Stomach (tissue), 8 donors: ENCODE measurements at regions not wholly inside any gene's neighbourhood (a gene's known extent, or its start where the extent isn't known, plus 50 kb on each side); places are given as distances from the start of the nearest gene placed in this dataset.
A peak's percentile ranks its signal among the peaks of the same experiment; 100 is the strongest.
"Not testable (repeated sequence)": the region's sequence is repeated elsewhere in the genome, so short reads cannot be mapped to it uniquely, and the experiment has no call there.

Experiments
- DNase-seq, 2 donors: peaks; one replicate each; pipeline versions ENCODE4 v3.0.0 to v3.0.0-alpha.2; 2013 to 2019
- H3K27ac ChIP-seq, 5 donors: fragments of 200-600 bp in 4 of 5; sonication (generic) in 4 of 5; one replicate each; pipeline ENCODE4 v1.5.1; 2013 to 2019; ENCODE audit warnings: mild to moderate bottlenecking in 1 of 5, moderate library complexity in 1 of 5
- H3K27me3 ChIP-seq, 3 donors: fragments of 200-600 bp; sonication (generic); one replicate each; pipeline ENCODE4 v1.5.1; 2017 to 2019; ENCODE audit warnings: mixed run types in 1 of 3
- H3K36me3 ChIP-seq, 4 donors: fragments of 200-600 bp; sonication (generic); 1 replicate in 3 of 4; 2 replicates in 1 of 4; pipeline ENCODE4 v1.5.1; 2016 to 2019
- H3K4me1 ChIP-seq, 4 donors: fragments of 200-600 bp; sonication (generic); one replicate each; pipeline ENCODE4 v1.5.1; 2016 to 2019
- H3K4me3 ChIP-seq, 4 donors: fragments of 200-600 bp; sonication (generic) in 3 of 4; one replicate each; pipeline ENCODE4 v1.5.1; 2016 to 2019; ENCODE audit warnings: mild to moderate bottlenecking in 1 of 4
- H3K9me3 ChIP-seq, 4 donors: fragments of 200-600 bp; sonication (generic); one replicate each; pipeline ENCODE4 v1.5.1; 2016 to 2019
- EP300 ChIP-seq: sonication (generic); formaldehyde crosslinking; IDR thresholded peaks from one replicate; pipeline ENCODE4 v1.6.1; 2017; ENCODE audit warnings: antibody characterized with exemption
- POLR2A ChIP-seq, 4 donors: fragments of 450-650 bp; IDR thresholded peaks; one replicate each; pipeline ENCODE4 v1.6.1; 2016; ENCODE audit warnings: antibody characterized with exemption in 4 of 4, control low read depth in 2 of 4, mild to moderate bottlenecking in 1 of 4, moderate library complexity in 1 of 4
- POLR2AphosphoS5 ChIP-seq, 3 donors: sonication (generic); formaldehyde crosslinking; IDR thresholded peaks; one replicate each; pipeline ENCODE4 v1.6.1; 2016; ENCODE audit warnings: antibody characterized with exemption in 3 of 3
- WGBS, 5 donors: extraction: QIAGEN DNeasy Blood & Tissue Kit in 3 of 5; methylation state at CpG; one replicate each; pipeline versions ENCODE4 v1.1.5 to v1.1.7; 2013 to 2018; 5-methylcytosine and 5-hydroxymethylcytosine counted together
- intact Hi-C: fragments of 100-400 bp; cut with DNase I; formaldehyde crosslinking; loops from one replicate; pipeline ENCODE4 v1.15.1; 2023; ENCODE audit warnings: low total_unique reads
- TF ChIP-seq, protein P1 (sequence below), 7 experiments: fragments of 450-650 bp in 4 of 7; fragments of 200-600 bp in 3 of 7; sonication (generic) in 3 of 7; IDR thresholded peaks; one replicate each; pipeline ENCODE4 v1.5.1; 2016 to 2019; ENCODE audit warnings: antibody characterized with exemption in 7 of 7, control low read depth in 2 of 7, mild to moderate bottlenecking in 1 of 7
- donor health status: healthy with polysubstance abuse.
- donor health status: Bipolar disorder and iron deficiency.
- donor health status: healthy.

DNA sequence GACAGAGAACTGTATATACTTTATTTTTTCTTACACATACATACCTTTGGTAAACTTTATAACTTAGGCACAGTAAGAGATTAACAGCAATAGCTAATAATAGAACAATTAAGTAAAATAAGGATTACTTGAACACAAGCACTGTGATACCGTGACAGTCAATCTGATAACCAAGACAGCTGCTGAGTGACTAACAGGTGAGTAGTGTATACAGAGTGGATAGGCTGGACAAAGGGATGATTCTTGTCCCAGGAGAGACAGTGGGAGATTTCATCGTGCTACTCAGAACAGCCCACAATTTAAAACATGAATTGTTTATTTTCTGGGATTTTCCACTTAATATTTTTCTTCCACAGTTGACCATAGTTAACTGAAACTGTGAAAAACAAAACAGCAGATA is 411.8 kb downstream of the PPP1R2C start:
- Histone ChIP-seq H3K27ac (no peak overlapping the region), H3K27me3 (no peaks in the 10 kb centered on the region), H3K9me3 (no peaks in the 10 kb centered on the region), H3K36me3 (no peaks in the 10 kb centered on the region), H3K4me1 (no peaks in the 10 kb centered on the region), H3K4me3 (no peak overlapping the region)
- TF ChIP-seq, protein P1, sequence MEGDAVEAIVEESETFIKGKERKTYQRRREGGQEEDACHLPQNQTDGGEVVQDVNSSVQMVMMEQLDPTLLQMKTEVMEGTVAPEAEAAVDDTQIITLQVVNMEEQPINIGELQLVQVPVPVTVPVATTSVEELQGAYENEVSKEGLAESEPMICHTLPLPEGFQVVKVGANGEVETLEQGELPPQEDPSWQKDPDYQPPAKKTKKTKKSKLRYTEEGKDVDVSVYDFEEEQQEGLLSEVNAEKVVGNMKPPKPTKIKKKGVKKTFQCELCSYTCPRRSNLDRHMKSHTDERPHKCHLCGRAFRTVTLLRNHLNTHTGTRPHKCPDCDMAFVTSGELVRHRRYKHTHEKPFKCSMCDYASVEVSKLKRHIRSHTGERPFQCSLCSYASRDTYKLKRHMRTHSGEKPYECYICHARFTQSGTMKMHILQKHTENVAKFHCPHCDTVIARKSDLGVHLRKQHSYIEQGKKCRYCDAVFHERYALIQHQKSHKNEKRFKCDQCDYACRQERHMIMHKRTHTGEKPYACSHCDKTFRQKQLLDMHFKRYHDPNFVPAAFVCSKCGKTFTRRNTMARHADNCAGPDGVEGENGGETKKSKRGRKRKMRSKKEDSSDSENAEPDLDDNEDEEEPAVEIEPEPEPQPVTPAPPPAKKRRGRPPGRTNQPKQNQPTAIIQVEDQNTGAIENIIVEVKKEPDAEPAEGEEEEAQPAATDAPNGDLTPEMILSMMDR (IDR thresholded peaks at IDR 0.05) = no peak
- TF ChIP-seq POLR2AphosphoS5 (IDR thresholded peaks at IDR 0.05) (no peak), EP300 (no peak), POLR2A (IDR thresholded peaks at IDR 0.05) (no peak)
- intact Hi-C loops = no loop called here
- no peak for DNase-seq
- WGBS, 5 donors = 40 to 75% (median 54%) methylated on average over 2 of the region's 2 CpGs

DNA sequence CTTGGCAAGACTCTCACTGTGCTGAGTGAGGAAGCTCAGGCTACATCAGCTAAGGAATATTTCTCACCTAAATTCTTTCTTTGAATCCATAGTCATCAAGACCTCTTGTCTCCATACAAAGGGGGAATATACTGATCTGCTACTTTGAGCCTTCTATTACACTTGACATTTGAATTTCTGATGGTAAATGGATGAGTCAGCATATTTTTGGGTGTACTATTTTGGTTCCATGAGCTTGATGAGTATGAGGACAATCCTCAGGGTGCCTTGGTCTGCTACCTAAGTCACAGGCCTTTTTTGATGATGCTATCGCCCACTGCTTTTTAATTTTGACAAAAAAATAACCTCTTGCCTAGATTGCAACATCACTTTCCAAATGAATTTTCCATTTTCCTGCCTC is 415.7 kb downstream of the PPP1R2C start:
- DNase-seq = no peak
- Histone ChIP-seq H3K4me3 (no peak overlapping the region), H3K36me3 (no peaks in the 10 kb centered on the region), H3K27ac (no peak overlapping the region), H3K9me3 (no peaks in the 10 kb centered on the region), H3K27me3 (no peaks in the 10 kb centered on the region), H3K4me1 (no peaks in the 10 kb centered on the region)
- TF ChIP-seq POLR2AphosphoS5 (IDR thresholded peaks at IDR 0.05) = no peak
- TF ChIP-seq, protein P1 (IDR thresholded peaks at IDR 0.05) = no peak
- TF ChIP-seq EP300 = no peak
- no peak for TF ChIP-seq POLR2A (IDR thresholded peaks at IDR 0.05)
- intact Hi-C loops = no loop called here
- WGBS, 5 donors = 68 to 100% (median 92%) methylated on average over 1 of the region's 1 CpG

DNA sequence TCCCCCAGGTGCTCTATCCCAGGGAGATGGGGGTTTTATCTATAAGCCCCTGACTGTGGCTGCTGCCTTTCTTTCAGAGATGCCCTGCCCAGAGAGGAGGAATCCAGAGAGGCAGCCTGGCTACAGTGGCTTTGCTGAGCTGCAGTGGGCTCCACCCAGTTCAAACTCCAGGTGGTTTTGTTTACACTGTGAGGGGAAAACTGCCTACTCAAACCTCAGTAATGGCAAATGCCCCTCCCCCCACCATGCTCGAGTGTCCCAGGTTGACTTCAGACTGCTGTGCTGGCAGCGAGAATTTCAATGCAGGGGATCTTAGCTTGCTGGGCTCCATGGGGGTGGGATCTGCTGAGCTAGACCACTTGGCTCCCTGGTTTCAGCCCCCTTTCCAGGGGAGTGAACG is 419.6 kb upstream of the CASK start:
- H3K4me3 ChIP-seq, intact Hi-C loops, H3K36me3 ChIP-seq, H3K4me1 ChIP-seq, H3K27me3 ChIP-seq, H3K27ac ChIP-seq: not testable (repeated sequence)
- H3K9me3 ChIP-seq = peaks cover 0 to 14% (median under 1%) of the 10 kb centered on the region in 4 donors
- DNase-seq = peak; percentile 38
- WGBS, 5 donors = 37 to 58% (median 52%) methylated on average over 3 of the region's 3 CpGs
